ENCODE measurements at regions not wholly inside any gene's neighbourhood (a gene's known extent, or its start where the extent isn't known, plus 50 kb on each side); places are given as distances from the start of the nearest gene placed in this dataset.

DNA sequence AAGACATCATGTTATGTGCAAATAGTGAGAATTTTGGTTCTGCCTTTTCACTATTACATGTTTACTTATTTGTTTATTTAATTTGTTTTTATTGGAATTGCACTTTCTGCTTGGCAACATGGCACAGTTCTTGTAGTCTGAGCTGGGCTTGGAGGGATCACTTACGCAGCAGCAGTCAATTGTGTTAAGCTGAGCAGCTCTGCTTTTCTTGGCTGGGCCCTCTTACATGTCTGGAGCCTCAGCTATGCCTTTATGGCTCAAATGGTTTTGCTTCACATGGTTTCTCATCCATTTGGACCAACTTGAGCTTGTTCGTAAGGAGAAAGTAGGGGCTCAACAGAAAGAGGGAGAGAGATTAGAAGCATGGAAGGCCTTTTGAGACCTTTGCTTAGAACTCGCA is 327.5 kb upstream of the EPHA7 start:
- H3K27me3 ChIP-seq, result no peaks in the 10 kb centered on the region
- no peak for ATAC-seq
- DNase-seq, result no peak
- TF ChIP-seq, protein P1, sequence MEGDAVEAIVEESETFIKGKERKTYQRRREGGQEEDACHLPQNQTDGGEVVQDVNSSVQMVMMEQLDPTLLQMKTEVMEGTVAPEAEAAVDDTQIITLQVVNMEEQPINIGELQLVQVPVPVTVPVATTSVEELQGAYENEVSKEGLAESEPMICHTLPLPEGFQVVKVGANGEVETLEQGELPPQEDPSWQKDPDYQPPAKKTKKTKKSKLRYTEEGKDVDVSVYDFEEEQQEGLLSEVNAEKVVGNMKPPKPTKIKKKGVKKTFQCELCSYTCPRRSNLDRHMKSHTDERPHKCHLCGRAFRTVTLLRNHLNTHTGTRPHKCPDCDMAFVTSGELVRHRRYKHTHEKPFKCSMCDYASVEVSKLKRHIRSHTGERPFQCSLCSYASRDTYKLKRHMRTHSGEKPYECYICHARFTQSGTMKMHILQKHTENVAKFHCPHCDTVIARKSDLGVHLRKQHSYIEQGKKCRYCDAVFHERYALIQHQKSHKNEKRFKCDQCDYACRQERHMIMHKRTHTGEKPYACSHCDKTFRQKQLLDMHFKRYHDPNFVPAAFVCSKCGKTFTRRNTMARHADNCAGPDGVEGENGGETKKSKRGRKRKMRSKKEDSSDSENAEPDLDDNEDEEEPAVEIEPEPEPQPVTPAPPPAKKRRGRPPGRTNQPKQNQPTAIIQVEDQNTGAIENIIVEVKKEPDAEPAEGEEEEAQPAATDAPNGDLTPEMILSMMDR (IDR thresholded peaks at IDR 0.05), result no peak
- intact Hi-C loops (cut with DNase I), result no loop called here
- no peaks in the 10 kb centered on the region for H3K4me1 ChIP-seq
- no peak overlapping the region for H3K4me3 ChIP-seq
- H3K36me3 ChIP-seq, result no peaks in the 10 kb centered on the region
- H3K27ac ChIP-seq, result no peak overlapping the region
- no peaks in the 10 kb centered on the region for H3K9me3 ChIP-seq

DNA sequence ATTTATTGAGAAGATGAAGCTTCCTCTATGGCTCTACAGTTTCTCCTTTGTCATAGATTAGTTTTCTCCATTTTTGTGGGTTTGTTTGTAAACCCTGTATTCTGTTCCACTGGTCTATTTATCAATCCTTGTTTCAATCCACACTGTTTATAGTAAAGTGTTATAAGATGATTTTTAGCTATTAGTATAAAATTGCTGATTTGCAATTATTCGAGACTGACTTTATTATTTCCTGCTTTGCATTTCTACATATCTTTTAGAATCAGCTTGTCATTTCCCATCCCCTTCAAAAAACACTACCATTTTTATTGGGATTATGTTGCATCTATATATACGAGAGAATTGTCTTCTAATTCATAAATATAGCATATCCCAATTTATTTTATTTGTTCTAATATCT is 325.9 kb upstream of the EPHA7 start:
- no peaks in the 10 kb centered on the region for H3K36me3 ChIP-seq
- ATAC-seq, result no peak
- no peak for DNase-seq
- intact Hi-C loops (cut with DNase I), result no loop called here
- no peak overlapping the region for H3K27ac ChIP-seq
- H3K4me1 ChIP-seq, result no peaks in the 10 kb centered on the region
- H3K27me3 ChIP-seq, result no peaks in the 10 kb centered on the region
- H3K9me3 ChIP-seq, result no peaks in the 10 kb centered on the region
- TF ChIP-seq, protein P1 (IDR thresholded peaks at IDR 0.05), result no peak
- H3K4me3 ChIP-seq, result no peak overlapping the region

DNA sequence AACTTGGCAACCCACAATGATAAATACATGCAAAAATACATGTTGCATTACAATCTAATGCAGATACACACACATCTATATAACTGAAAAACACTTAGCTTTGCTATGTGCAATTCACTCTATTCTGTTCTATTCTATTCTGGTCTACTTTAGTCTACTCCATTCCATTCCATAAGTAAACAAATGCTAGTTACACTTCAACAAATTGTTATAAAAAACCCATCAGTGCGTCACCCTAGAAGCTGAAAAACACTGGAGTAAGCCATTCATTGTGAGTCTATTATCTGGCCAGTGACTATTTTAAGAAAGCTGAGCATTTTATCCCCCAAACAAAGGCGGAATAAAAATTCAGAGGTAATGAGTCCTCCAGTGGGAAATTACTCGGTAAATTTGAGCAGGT is 315.7 kb upstream of the EPHA7 start:
- no peaks in the 10 kb centered on the region for H3K27me3 ChIP-seq
- H3K27ac ChIP-seq, result no peak overlapping the region
- no peaks in the 10 kb centered on the region for H3K36me3 ChIP-seq
- H3K9me3 ChIP-seq, result no peaks in the 10 kb centered on the region
- intact Hi-C loops (cut with DNase I), result no loop called here
- ATAC-seq, result no peak
- TF ChIP-seq, protein P1 (IDR thresholded peaks at IDR 0.05), result no peak
- no peak overlapping the region for H3K4me3 ChIP-seq
- no peak for DNase-seq
- no peaks in the 10 kb centered on the region for H3K4me1 ChIP-seq

DNA sequence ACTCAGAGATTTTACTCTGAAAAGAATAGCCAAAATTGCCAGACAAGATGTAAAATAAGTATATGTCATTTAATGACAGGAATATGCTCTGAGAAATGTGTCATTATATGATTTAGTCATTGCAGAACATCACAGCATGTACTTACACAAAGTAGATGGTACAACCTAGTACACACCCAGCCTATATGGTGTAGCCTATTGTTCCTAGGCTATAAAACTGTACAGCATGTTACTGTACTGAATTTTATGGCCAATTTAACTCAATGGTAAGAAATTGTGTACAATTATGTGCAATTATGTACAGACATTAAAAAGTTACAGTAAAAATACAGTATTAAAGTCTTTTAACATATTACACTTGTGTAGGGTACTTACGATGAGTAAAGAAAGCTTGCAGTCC is 311.9 kb upstream of the EPHA7 start:
- Histone ChIP-seq H3K27me3 (no peaks in the 10 kb centered on the region), H3K27ac (no peak overlapping the region), H3K9me3 (no peaks in the 10 kb centered on the region), H3K4me1 (no peaks in the 10 kb centered on the region), H3K4me3 (no peak overlapping the region), H3K36me3 (no peaks in the 10 kb centered on the region)
- intact Hi-C loops (cut with DNase I), result no loop called here
- TF ChIP-seq, protein P1 (IDR thresholded peaks at IDR 0.05), result no peak
- DNase-seq (no peak), ATAC-seq (no peak)

DNA sequence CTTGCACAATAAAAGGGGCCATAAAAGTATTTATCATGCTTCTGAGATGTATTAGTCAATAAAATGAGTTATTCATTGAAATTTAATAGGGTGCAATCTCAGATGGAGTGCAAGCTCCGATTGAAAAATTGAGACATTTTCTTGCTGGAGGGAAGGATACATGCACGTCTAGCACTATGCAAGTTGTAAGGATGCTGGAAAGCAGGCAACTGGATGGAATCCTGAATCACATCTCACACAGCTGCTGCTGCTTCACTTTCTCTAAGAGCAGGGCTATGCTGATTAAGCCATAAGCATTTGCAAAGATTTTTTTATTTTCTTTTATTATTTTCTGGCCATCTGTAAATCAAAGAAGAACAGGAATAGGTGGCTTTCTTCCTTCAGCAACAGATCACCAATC is 308.8 kb upstream of the EPHA7 start:
- ATAC-seq (no peak), DNase-seq (peak in 1 of 4 donors; percentile 11)
- intact Hi-C loops (cut with DNase I), result no loop called here
- Histone ChIP-seq H3K27me3 (no peaks in the 10 kb centered on the region), H3K9me3 (no peaks in the 10 kb centered on the region), H3K36me3 (no peaks in the 10 kb centered on the region), H3K4me3 (no peak overlapping the region), H3K4me1 (no peaks in the 10 kb centered on the region), H3K27ac (no peak overlapping the region)
- TF ChIP-seq, protein P1 (IDR thresholded peaks at IDR 0.05), result no peak
